HL-60 (cell line): ENCODE measurements at regions not wholly inside any gene's neighbourhood (a gene's known extent, or its start where the extent isn't known, plus 50 kb on each side); places are given as distances from the start of the nearest gene placed in this dataset.

Source experiments
- DNase-seq, 2 experiments: peaks; one replicate each; pipeline ENCODE4 v3.0.0-alpha.2; 2010 to 2020; ENCODE audit warnings: low read depth in 1 of 2, low spot score in 1 of 2
- H3K27ac ChIP-seq: fragments of 250-450 bp; sonication (Bioruptor Pico); replicated peaks from 2 replicates; pipeline ENCODE4 v1.5.1; 2020; ENCODE audit warnings: mild to moderate bottlenecking, moderate library complexity
- H3K27me3 ChIP-seq: fragments of 250-450 bp; sonication (Bioruptor Pico); 2 replicates; pipeline ENCODE4 v1.5.1; 2021; ENCODE audit warnings: mild to moderate bottlenecking, moderate library complexity; ENCODE audit not compliant: insufficient read depth, poor library complexity, severe bottlenecking
- H3K4me3 ChIP-seq: replicated peaks from 2 replicates; pipeline ENCODE4 v1.5.1; 2011; ENCODE audit warnings: mild to moderate bottlenecking, control low read depth, low read length; ENCODE audit not compliant: insufficient read depth
- GABPA ChIP-seq: IDR thresholded peaks from 2 replicates; pipeline ENCODE4 v1.6.1; 2012; ENCODE audit warnings: low read depth
- POLR2AphosphoS5 ChIP-seq: IDR thresholded peaks from 2 replicates; pipeline ENCODE4 v1.6.1; 2012; ENCODE audit warnings: low read depth
- SPI1 ChIP-seq: IDR thresholded peaks from 2 replicates; pipeline ENCODE4 v1.6.1; 2012; ENCODE audit warnings: low read depth, mild to moderate bottlenecking, borderline replicate concordance
- TF ChIP-seq, protein P1 (sequence below): IDR thresholded peaks from one replicate; pipeline ENCODE4 v1.5.1; 2011; ENCODE audit warnings: low read length, control low read depth, inconsistent platforms; ENCODE audit not compliant: insufficient read depth
- TF ChIP-seq, protein P2 (sequence below): IDR thresholded peaks from 2 replicates; pipeline ENCODE4 v1.6.1; 2012; ENCODE audit warnings: low read depth; ENCODE audit not compliant: insufficient replicate concordance

DNA sequence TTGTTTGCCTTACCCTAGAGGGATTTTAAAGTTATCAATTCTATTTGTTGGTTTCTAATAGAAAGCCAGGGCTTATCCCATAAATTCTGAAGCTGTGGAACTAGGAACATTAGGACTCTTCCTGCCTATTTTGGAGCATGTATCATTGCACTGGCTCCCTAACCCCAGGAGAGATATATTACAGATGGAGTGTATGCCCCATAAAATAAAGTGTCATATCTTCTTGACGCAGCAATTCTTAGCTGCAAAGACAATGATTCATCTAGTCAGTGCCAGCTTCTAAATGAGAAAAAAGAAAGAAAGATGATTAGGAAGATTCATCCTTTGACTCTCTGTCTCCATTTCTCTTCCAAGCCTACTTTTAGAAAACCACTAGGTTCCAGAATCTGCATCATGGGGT is 74.8 kb upstream of the MAGI1 start:
- TF ChIP-seq, protein P1, sequence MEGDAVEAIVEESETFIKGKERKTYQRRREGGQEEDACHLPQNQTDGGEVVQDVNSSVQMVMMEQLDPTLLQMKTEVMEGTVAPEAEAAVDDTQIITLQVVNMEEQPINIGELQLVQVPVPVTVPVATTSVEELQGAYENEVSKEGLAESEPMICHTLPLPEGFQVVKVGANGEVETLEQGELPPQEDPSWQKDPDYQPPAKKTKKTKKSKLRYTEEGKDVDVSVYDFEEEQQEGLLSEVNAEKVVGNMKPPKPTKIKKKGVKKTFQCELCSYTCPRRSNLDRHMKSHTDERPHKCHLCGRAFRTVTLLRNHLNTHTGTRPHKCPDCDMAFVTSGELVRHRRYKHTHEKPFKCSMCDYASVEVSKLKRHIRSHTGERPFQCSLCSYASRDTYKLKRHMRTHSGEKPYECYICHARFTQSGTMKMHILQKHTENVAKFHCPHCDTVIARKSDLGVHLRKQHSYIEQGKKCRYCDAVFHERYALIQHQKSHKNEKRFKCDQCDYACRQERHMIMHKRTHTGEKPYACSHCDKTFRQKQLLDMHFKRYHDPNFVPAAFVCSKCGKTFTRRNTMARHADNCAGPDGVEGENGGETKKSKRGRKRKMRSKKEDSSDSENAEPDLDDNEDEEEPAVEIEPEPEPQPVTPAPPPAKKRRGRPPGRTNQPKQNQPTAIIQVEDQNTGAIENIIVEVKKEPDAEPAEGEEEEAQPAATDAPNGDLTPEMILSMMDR: no peak
- TF ChIP-seq SPI1 (no peak), GABPA (no peak), POLR2AphosphoS5 (no peak)
- TF ChIP-seq, protein P2, sequence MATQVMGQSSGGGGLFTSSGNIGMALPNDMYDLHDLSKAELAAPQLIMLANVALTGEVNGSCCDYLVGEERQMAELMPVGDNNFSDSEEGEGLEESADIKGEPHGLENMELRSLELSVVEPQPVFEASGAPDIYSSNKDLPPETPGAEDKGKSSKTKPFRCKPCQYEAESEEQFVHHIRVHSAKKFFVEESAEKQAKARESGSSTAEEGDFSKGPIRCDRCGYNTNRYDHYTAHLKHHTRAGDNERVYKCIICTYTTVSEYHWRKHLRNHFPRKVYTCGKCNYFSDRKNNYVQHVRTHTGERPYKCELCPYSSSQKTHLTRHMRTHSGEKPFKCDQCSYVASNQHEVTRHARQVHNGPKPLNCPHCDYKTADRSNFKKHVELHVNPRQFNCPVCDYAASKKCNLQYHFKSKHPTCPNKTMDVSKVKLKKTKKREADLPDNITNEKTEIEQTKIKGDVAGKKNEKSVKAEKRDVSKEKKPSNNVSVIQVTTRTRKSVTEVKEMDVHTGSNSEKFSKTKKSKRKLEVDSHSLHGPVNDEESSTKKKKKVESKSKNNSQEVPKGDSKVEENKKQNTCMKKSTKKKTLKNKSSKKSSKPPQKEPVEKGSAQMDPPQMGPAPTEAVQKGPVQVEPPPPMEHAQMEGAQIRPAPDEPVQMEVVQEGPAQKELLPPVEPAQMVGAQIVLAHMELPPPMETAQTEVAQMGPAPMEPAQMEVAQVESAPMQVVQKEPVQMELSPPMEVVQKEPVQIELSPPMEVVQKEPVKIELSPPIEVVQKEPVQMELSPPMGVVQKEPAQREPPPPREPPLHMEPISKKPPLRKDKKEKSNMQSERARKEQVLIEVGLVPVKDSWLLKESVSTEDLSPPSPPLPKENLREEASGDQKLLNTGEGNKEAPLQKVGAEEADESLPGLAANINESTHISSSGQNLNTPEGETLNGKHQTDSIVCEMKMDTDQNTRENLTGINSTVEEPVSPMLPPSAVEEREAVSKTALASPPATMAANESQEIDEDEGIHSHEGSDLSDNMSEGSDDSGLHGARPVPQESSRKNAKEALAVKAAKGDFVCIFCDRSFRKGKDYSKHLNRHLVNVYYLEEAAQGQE: no peak
- H3K27ac ChIP-seq: no peak overlapping the region

DNA sequence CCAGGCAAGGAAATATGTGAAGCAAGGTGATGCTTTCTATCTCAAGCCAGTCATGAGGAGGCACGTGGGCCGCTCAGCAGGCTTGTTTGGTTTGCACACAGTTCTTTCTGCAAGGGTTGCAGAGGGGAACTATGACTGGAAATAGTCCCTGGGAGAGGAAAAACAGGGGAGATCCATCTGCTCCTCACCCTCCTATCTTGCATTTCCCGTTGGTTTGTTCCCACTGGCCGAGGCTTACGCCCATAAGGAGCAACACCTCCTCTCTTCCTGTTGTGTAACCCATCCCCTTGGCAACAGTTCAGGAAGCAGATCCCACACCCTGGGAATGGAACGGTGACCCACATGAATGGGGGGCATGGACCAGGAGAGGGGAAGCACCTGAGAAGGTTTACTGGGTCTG is 72.1 kb upstream of the MAGI1 start:
- TF ChIP-seq, protein P1: no peak
- TF ChIP-seq, protein P2: no peak
- no peak for TF ChIP-seq SPI1
- no peak for TF ChIP-seq GABPA
- TF ChIP-seq POLR2AphosphoS5: no peak
- Histone ChIP-seq H3K27ac (no peak overlapping the region), H3K4me3 (no peak overlapping the region), H3K27me3 (no peaks in the 10 kb centered on the region)
- no peak for DNase-seq

More for the DNA sequence above, 74.8 kb upstream of the MAGI1 start:
- DNase-seq: no peak
- no peaks in the 10 kb centered on the region for H3K27me3 ChIP-seq
- no peak overlapping the region for H3K4me3 ChIP-seq

DNA sequence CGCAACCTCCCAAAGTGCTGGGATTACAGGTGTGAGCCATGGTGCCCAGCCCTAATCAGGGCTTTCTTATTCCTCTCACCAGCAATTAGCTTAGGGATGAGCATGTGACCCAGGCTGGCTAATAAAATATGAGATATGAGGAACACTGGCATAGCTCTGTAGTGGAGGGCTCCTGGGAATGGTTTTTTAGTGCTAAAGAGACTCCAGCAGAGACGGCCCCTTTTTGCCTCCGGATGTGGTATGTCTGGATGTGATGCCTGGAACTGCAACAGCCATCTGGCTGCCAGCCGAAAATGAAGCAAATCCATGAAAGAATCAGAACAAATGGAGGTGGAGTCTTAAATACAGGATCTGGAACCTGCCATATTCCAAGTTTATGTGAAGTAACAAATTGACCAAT is 69.1 kb upstream of the MAGI1 start:
- TF ChIP-seq GABPA: no peak
- TF ChIP-seq SPI1: no peak
- TF ChIP-seq, protein P2: no peak
- TF ChIP-seq, protein P1: no peak
- TF ChIP-seq POLR2AphosphoS5: no peak
- Histone ChIP-seq H3K27me3 (no peaks in the 10 kb centered on the region), H3K27ac (no peak overlapping the region), H3K4me3 (no peak overlapping the region)
- no peak for DNase-seq
